ENCODE measurements at regions not wholly inside any gene's neighbourhood (a gene's known extent, or its start where the extent isn't known, plus 50 kb on each side); places are given as distances from the start of the nearest gene placed in this dataset.

GRCh38 chr2:18800240-18800971 is 211.0 kb upstream of the NT5C1B start:
- TF ChIP-seq CTCF (IDR thresholded peaks at IDR 0.05): no peak
- no peak for TF ChIP-seq POLR2AphosphoS5 (IDR thresholded peaks at IDR 0.05)
- no peak for TF ChIP-seq EP300 (IDR thresholded peaks at IDR 0.05)
- no peak for TF ChIP-seq POLR2A (IDR thresholded peaks at IDR 0.05)

Data from upper lobe of left lung (tissue), 4 donors.